ENCODE measurements at regions not wholly inside any gene's neighbourhood (a gene's known extent, or its start where the extent isn't known, plus 50 kb on each side); places are given as distances from the start of the nearest gene placed in this dataset.

DNA sequence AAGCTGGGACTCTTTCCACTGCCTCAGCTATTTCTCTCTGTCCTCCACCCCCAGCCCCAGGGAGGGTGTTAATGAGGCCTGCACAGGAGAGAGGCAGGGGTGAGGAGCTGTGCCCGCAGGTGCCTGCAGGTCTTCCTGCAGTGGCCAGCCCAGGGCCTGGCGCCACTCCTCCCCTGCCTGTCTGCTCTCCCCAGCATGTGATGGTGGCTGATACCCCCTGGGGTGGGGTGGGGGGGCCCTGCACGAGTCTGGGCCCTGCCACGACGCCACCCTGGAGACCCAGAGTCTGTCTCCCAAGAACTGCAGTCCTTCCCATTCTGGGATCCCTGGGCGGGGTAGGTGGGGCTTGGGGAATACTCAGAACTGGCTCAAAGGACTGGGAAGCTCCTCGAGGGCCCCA, 166.4 kb upstream of the SMIM23 start:
- H3K9ac ChIP-seq (ENCODE audit: low read depth, low read length): no peak overlapping the region
- H3K23ac ChIP-seq (ENCODE audit: low read depth, low read length): no peak overlapping the region
- no peak overlapping the region for H2AK9ac ChIP-seq (replicated peaks; ENCODE audit: low read depth, low read length, poor library complexity)
- no peaks in the 10 kb centered on the region for H3K4me1 ChIP-seq (ENCODE audit: control insufficient read depth, insufficient read depth, low read length)
- BruUV-seq (replicated peaks): no TSS peak
- ATAC-seq (ENCODE audit: low read depth) (no peak), DNase-seq (no peak)
- H4K91ac ChIP-seq (ENCODE audit: insufficient read depth, low read depth, low read length): no peak overlapping the region
- H2BK120ac ChIP-seq (ENCODE audit: low read depth, low read length): no peak overlapping the region
- H3K27ac ChIP-seq (ENCODE audit: insufficient read depth, low read length): no peak overlapping the region
- dilution Hi-C loops (cut with HindIII; ENCODE audit: low sequenced_read_pairs, unreplicated experiment) (no loop called here), in situ Hi-C loops (cut with MboI; ENCODE audit: low sequenced_read_pairs) (loop anchor here (25.0 kb wide), 1 partner anchor 418 kb away; no protein-coding TSS in a partner anchor), intact Hi-C loops (cut with micrococcal nuclease) (no loop called here)
- no peak overlapping the region for H2BK5ac ChIP-seq (ENCODE audit: low read depth, low read length, poor library complexity, severe bottlenecking)
- no peak for TF ChIP-seq POLR2A (IDR thresholded peaks at IDR 0.05; ENCODE audit: low read depth, low read length)
- no peak for TF ChIP-seq MAZ (IDR thresholded peaks at IDR 0.05; ENCODE audit: borderline replicate concordance, low read depth, low read length)
- TF ChIP-seq ELK1 (IDR thresholded peaks at IDR 0.05; ENCODE audit: borderline replicate concordance, low read depth, low read length): no peak
- TF ChIP-seq FOS (IDR thresholded peaks at IDR 0.05; ENCODE audit: low read depth, low read length): no peak
- TF ChIP-seq RAD21 (IDR thresholded peaks at IDR 0.05; ENCODE audit: low read length): no peak
- no peak for TF ChIP-seq RCOR1 (IDR thresholded peaks at IDR 0.05; ENCODE audit: insufficient replicate concordance, low read length)
- H3K4me3 ChIP-seq (ENCODE audit: insufficient read depth, low read depth, low read length): no peak overlapping the region
- H3K56ac ChIP-seq (ENCODE audit: extremely low read depth, insufficient read depth, low read length): no peak overlapping the region
- no peak overlapping the region for H2BK20ac ChIP-seq (ENCODE audit: low read depth, low read length)
- no peaks in the 10 kb centered on the region for H4K20me1 ChIP-seq (ENCODE audit: insufficient read depth, low read length)
- no peak overlapping the region for H2AK5ac ChIP-seq (ENCODE audit: low read depth, low read length)
- H4K5ac ChIP-seq (ENCODE audit: low read depth, low read length): no peak overlapping the region
- no peaks in the 10 kb centered on the region for H3K79me1 ChIP-seq (ENCODE audit: low read depth in 1 of 2, low read length in 2 of 2)
- no peaks in the 10 kb centered on the region for H3K36me3 ChIP-seq (ENCODE audit: control insufficient read depth, insufficient read depth, low read length)
- H3K18ac ChIP-seq (ENCODE audit: low read depth, low read length): no peak overlapping the region
- H3K4me2 ChIP-seq (ENCODE audit: low read depth, low read length): no peak overlapping the region
- H4K8ac ChIP-seq (ENCODE audit: low read depth in 2 of 2, low read length in 2 of 2): no peak overlapping the region
- H3K14ac ChIP-seq (replicated peaks; ENCODE audit: low read depth, low read length): no peak overlapping the region
- no peak overlapping the region for H2BK15ac ChIP-seq (ENCODE audit: low read depth, low read length)
- no peaks in the 10 kb centered on the region for H3K9me1 ChIP-seq (ENCODE audit: insufficient read depth, low read length)
- ChIA-PET CTCF (interaction anchor here (2.0 kb wide), 1 partner anchor 11 kb away, joined by 6 read pairs; no protein-coding TSS in a partner anchor), POLR2A (ENCODE audit: unreplicated experiment) (interaction anchor here (0.6 kb wide), 1 partner anchor 194 kb away, joined by 4 read pairs; no protein-coding TSS in a partner anchor)
- H3K27me3 ChIP-seq (ENCODE audit: control insufficient read depth, insufficient read depth, low read length): peaks cover 47% of the 10 kb centered on the region
- H3K4ac ChIP-seq (ENCODE audit: low read depth, low read length): no peak overlapping the region
- H3K9me3 ChIP-seq (ENCODE audit: control insufficient read depth, insufficient read depth, low read length): no peaks in the 10 kb centered on the region
- H2AFZ ChIP-seq (replicated peaks; ENCODE audit: low read length, poor library complexity): no peak overlapping the region
- WGBS, 2 experiments (ENCODE audit: extremely low coverage in 2 of 2, insufficient read length in 1 of 2): no CpG with 5 or more reads among the region's 7 CpGs
